ENCODE measurements at regions not wholly inside any gene's neighbourhood (a gene's known extent, or its start where the extent isn't known, plus 50 kb on each side); places are given as distances from the start of the nearest gene placed in this dataset.

- TF ChIP-seq, protein P1, sequence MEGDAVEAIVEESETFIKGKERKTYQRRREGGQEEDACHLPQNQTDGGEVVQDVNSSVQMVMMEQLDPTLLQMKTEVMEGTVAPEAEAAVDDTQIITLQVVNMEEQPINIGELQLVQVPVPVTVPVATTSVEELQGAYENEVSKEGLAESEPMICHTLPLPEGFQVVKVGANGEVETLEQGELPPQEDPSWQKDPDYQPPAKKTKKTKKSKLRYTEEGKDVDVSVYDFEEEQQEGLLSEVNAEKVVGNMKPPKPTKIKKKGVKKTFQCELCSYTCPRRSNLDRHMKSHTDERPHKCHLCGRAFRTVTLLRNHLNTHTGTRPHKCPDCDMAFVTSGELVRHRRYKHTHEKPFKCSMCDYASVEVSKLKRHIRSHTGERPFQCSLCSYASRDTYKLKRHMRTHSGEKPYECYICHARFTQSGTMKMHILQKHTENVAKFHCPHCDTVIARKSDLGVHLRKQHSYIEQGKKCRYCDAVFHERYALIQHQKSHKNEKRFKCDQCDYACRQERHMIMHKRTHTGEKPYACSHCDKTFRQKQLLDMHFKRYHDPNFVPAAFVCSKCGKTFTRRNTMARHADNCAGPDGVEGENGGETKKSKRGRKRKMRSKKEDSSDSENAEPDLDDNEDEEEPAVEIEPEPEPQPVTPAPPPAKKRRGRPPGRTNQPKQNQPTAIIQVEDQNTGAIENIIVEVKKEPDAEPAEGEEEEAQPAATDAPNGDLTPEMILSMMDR (conservative IDR thresholded peaks at IDR 0.05; ENCODE audit: low read depth in 2 of 2), result no peak
- TF ChIP-seq JUNB (IDR thresholded peaks at IDR 0.05; ENCODE audit: unreplicated experiment) (no peak), POLR2AphosphoS5 (IDR thresholded peaks at IDR 0.05; ENCODE audit: low read depth) (no peak), EZH2phosphoT487 (IDR thresholded peaks at IDR 0.05; ENCODE audit: unreplicated experiment) (no peak)
Measured at GRCh38 chr16:6615636-6616035, 717.0 kb upstream of the RBFOX1 start (continued).

DNA sequence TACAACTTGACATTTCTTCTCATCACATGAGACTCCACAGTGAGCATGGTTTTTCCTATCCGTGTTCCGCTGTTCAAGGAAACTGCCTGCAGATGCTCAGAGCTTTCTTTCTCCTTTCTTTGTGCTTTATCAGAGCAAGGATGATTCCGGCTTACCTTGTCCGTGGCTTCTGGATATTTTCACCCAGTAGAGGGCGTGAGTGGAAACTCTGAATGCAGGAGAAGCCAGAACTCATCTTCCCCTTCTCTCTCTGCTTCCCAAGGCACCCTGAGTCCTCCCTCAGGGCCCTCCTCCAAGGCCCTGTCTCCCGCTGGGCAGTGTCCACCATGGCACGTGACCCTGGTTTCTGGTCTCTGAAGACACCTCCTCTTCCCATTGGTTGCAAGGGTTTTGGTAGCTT is 721.1 kb upstream of the RBFOX1 start:
- no peak overlapping the region for H3K4me2 ChIP-seq
- H2AFZ ChIP-seq, result peak overlapping the region; percentile 59; the same call in 1 of the 2 replicates
- ATAC-seq, result peak; percentile 90
- H3K27me3 ChIP-seq (ENCODE audit: insufficient read depth), result no peaks in the 10 kb centered on the region
- no peaks in the 10 kb centered on the region for H4K20me1 ChIP-seq (replicated peaks; ENCODE audit: insufficient read depth)
- H3K27ac ChIP-seq (ENCODE audit: low read depth), result no peak overlapping the region
- Mint-ChIP-seq H3K36me3 (ENCODE audit: low read depth) (no peaks in the 10 kb centered on the region), H3K4me3 (no peak overlapping the region), H3K9me3 (no peaks in the 10 kb centered on the region), H3K27ac (no peak overlapping the region), H3K27me3 (ENCODE audit: insufficient read depth, low read depth, poor library complexity) (peaks cover 1% of the 10 kb centered on the region), H3K4me1 (peaks cover 16% of the 10 kb centered on the region; the same call in 2 of the 3 replicates)
- no peaks in the 10 kb centered on the region for H3K79me2 ChIP-seq (replicated peaks; ENCODE audit: insufficient read depth)
- DNase-seq (ENCODE audit: low spot score), result peak; percentile 53
- no peaks in the 10 kb centered on the region for H3F3A ChIP-seq (replicated peaks; ENCODE audit: low read depth)
- H3K4me3 ChIP-seq, result no peak overlapping the region
- no peaks in the 10 kb centered on the region for H3K4me1 ChIP-seq (ENCODE audit: insufficient read depth)
- H3K36me3 ChIP-seq (ENCODE audit: insufficient read depth), result no peaks in the 10 kb centered on the region
- no peaks in the 10 kb centered on the region for H3K9me2 ChIP-seq (ENCODE audit: insufficient read depth)
- TF ChIP-seq EZH2 (IDR thresholded peaks at IDR 0.05; ENCODE audit: low read depth, unreplicated experiment), result no peak
- TF ChIP-seq POLR2AphosphoS5 (IDR thresholded peaks at IDR 0.05; ENCODE audit: low read depth), result no peak
- TF ChIP-seq, protein P2, sequence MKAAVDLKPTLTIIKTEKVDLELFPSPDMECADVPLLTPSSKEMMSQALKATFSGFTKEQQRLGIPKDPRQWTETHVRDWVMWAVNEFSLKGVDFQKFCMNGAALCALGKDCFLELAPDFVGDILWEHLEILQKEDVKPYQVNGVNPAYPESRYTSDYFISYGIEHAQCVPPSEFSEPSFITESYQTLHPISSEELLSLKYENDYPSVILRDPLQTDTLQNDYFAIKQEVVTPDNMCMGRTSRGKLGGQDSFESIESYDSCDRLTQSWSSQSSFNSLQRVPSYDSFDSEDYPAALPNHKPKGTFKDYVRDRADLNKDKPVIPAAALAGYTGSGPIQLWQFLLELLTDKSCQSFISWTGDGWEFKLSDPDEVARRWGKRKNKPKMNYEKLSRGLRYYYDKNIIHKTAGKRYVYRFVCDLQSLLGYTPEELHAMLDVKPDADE (IDR thresholded peaks at IDR 0.05), result no peak
- no peak for TF ChIP-seq ZNF114 (CRISPR knock-in tag; IDR thresholded peaks at IDR 0.05)
- no peak for TF ChIP-seq REST (IDR thresholded peaks at IDR 0.05; ENCODE audit: unreplicated experiment)
- TF ChIP-seq NANOG (IDR thresholded peaks at IDR 0.05; ENCODE audit: borderline replicate concordance), result no peak
- no peak for TF ChIP-seq CREB1 (CRISPR knock-in tag; IDR thresholded peaks at IDR 0.05; ENCODE audit: low read depth)
- no peak for TF ChIP-seq EZH2phosphoT487 (IDR thresholded peaks at IDR 0.05; ENCODE audit: unreplicated experiment)
- TF ChIP-seq, protein P1 (conservative IDR thresholded peaks at IDR 0.05; ENCODE audit: low read depth in 2 of 2), result peak; percentile 49 to 53
- TF ChIP-seq ZNF331 (CRISPR knock-in tag; IDR thresholded peaks at IDR 0.05; ENCODE audit: low read depth), result no peak
- no peak for TF ChIP-seq STAT1 (IDR thresholded peaks at IDR 0.05; ENCODE audit: unreplicated experiment)
- no peak for TF ChIP-seq JUNB (IDR thresholded peaks at IDR 0.05; ENCODE audit: unreplicated experiment)
